ENCODE measurements at regions not wholly inside any gene's neighbourhood (a gene's known extent, or its start where the extent isn't known, plus 50 kb on each side); places are given as distances from the start of the nearest gene placed in this dataset.

GRCh38 chr4:58254291-58254690, 1144.1 kb upstream of the IGFBP7 start:
- no peak for TF ChIP-seq CTCF (IDR thresholded peaks at IDR 0.05; ENCODE audit: borderline replicate concordance, extremely low read depth, insufficient read depth)
- H3K27me3 ChIP-seq (ENCODE audit: control insufficient read depth, insufficient read depth, low read length), result no peaks in the 10 kb centered on the region
- no peak overlapping the region for H3K9ac ChIP-seq (ENCODE audit: low read length in 3 of 3)
- intact Hi-C loops (cut with DNase I), result no loop called here
- H3K4me3 ChIP-seq (ENCODE audit: low read length in 3 of 3), result no peak overlapping the region
- DNase-seq, result no peak
- H3K27ac ChIP-seq (ENCODE audit: low read depth in 2 of 2, low read length in 2 of 2), result no peak overlapping the region
- H3K36me3 ChIP-seq (ENCODE audit: control insufficient read depth in 2 of 3, insufficient read depth in 3 of 3, low read length in 3 of 3), result no peaks in the 10 kb centered on the region
- no peaks in the 10 kb centered on the region for H3K9me3 ChIP-seq (ENCODE audit: control insufficient read depth in 2 of 3, insufficient read depth in 1 of 3, low read length in 3 of 3)
- FAIRE-seq, result no peak
- H3K4me1 ChIP-seq (ENCODE audit: control insufficient read depth in 2 of 3, insufficient read depth in 2 of 3, low read depth in 1 of 3, low read length in 3 of 3), result no peaks in the 10 kb centered on the region

- Histone ChIP-seq H3K9me3 (ENCODE audit: control insufficient read depth in 2 of 3, insufficient read depth in 1 of 3, low read length in 3 of 3) (no peaks in the 10 kb centered on the region), H3K4me3 (ENCODE audit: low read length in 3 of 3) (no peak overlapping the region), H3K9ac (ENCODE audit: low read length in 3 of 3) (no peak overlapping the region), H3K4me1 (ENCODE audit: control insufficient read depth in 2 of 3, insufficient read depth in 2 of 3, low read depth in 1 of 3, low read length in 3 of 3) (no peaks in the 10 kb centered on the region), H3K27me3 (ENCODE audit: control insufficient read depth, insufficient read depth, low read length) (no peaks in the 10 kb centered on the region), H3K27ac (ENCODE audit: low read depth in 2 of 2, low read length in 2 of 2) (no peak overlapping the region), H3K36me3 (ENCODE audit: control insufficient read depth in 2 of 3, insufficient read depth in 3 of 3, low read length in 3 of 3) (no peaks in the 10 kb centered on the region)
- intact Hi-C loops (cut with DNase I), result no loop called here
- DNase-seq, result no peak
- no peak for FAIRE-seq
- TF ChIP-seq CTCF (IDR thresholded peaks at IDR 0.05; ENCODE audit: borderline replicate concordance, extremely low read depth, insufficient read depth), result no peak
Observed at GRCh38 chr4:58252656-58253055, 1142.5 kb upstream of the IGFBP7 start.

GRCh38 chr4:58247792-58248191, 1137.6 kb upstream of the IGFBP7 start:
- intact Hi-C loops (cut with DNase I), result no loop called here
- FAIRE-seq (no peak), DNase-seq (no peak)
- no peak for TF ChIP-seq CTCF (IDR thresholded peaks at IDR 0.05; ENCODE audit: borderline replicate concordance, extremely low read depth, insufficient read depth)
- Histone ChIP-seq H3K4me3 (ENCODE audit: low read length in 3 of 3) (no peak overlapping the region), H3K9me3 (ENCODE audit: control insufficient read depth in 2 of 3, insufficient read depth in 1 of 3, low read length in 3 of 3) (no peaks in the 10 kb centered on the region), H3K36me3 (ENCODE audit: control insufficient read depth in 2 of 3, insufficient read depth in 3 of 3, low read length in 3 of 3) (no peaks in the 10 kb centered on the region), H3K9ac (ENCODE audit: low read length in 3 of 3) (no peak overlapping the region), H3K27ac (ENCODE audit: low read depth in 2 of 2, low read length in 2 of 2) (no peak overlapping the region), H3K27me3 (ENCODE audit: control insufficient read depth, insufficient read depth, low read length) (no peaks in the 10 kb centered on the region), H3K4me1 (ENCODE audit: control insufficient read depth in 2 of 3, insufficient read depth in 2 of 3, low read depth in 1 of 3, low read length in 3 of 3) (no peaks in the 10 kb centered on the region)

GRCh38 chr4:58225460-58225859, 1115.3 kb upstream of the IGFBP7 start:
- TF ChIP-seq CTCF (IDR thresholded peaks at IDR 0.05; ENCODE audit: borderline replicate concordance, extremely low read depth, insufficient read depth), result no peak
- no peaks in the 10 kb centered on the region for H3K27me3 ChIP-seq (ENCODE audit: control insufficient read depth, insufficient read depth, low read length)
- no peak overlapping the region for H3K9ac ChIP-seq (ENCODE audit: low read length in 3 of 3)
- no peak for FAIRE-seq
- no peak overlapping the region for H3K27ac ChIP-seq (ENCODE audit: low read depth in 2 of 2, low read length in 2 of 2)
- H3K4me3 ChIP-seq (ENCODE audit: low read length in 3 of 3), result no peak overlapping the region
- no peaks in the 10 kb centered on the region for H3K9me3 ChIP-seq (ENCODE audit: control insufficient read depth in 2 of 3, insufficient read depth in 1 of 3, low read length in 3 of 3)
- no peaks in the 10 kb centered on the region for H3K4me1 ChIP-seq (ENCODE audit: control insufficient read depth in 2 of 3, insufficient read depth in 2 of 3, low read depth in 1 of 3, low read length in 3 of 3)
- DNase-seq, result peak in 1 of 5 donors; percentile 7
- no peaks in the 10 kb centered on the region for H3K36me3 ChIP-seq (ENCODE audit: control insufficient read depth in 2 of 3, insufficient read depth in 3 of 3, low read length in 3 of 3)
- intact Hi-C loops (cut with DNase I), result no loop called here

Measured in kidney (tissue), 13 donors.